ENCODE measurements at regions not wholly inside any gene's neighbourhood (a gene's known extent, or its start where the extent isn't known, plus 50 kb on each side); places are given as distances from the start of the nearest gene placed in this dataset.

- Mint-ChIP-seq H3K36me3 (no peaks in the 10 kb centered on the region), H3K27ac (no peak overlapping the region), H3K27me3 (peaks cover 2% of the 10 kb centered on the region), H3K9me3 (no peaks in the 10 kb centered on the region), H3K4me1 (no peaks in the 10 kb centered on the region), H3K4me3 (no peak overlapping the region)
- no peak for DNase-seq
Observed at GRCh38 chr18:78582181-78582709, 397.4 kb upstream of the SALL3 start.

GRCh38 chr18:78582898-78583738 lies 396.5 kb upstream of the SALL3 start:
- H3K27me3 Mint-ChIP-seq, result peaks cover 4% of the 10 kb centered on the region
- H3K9me3 Mint-ChIP-seq, result no peaks in the 10 kb centered on the region
- no peak overlapping the region for H3K4me3 Mint-ChIP-seq
- H3K4me1 Mint-ChIP-seq, result no peaks in the 10 kb centered on the region
- DNase-seq, result no peak
- H3K27ac Mint-ChIP-seq, result no peak overlapping the region
- no peaks in the 10 kb centered on the region for H3K36me3 Mint-ChIP-seq

GRCh38 chr18:78583739-78584458 lies 395.7 kb upstream of the SALL3 start:
- no peak for DNase-seq
- H3K36me3 Mint-ChIP-seq, result no peaks in the 10 kb centered on the region
- H3K4me1 Mint-ChIP-seq, result no peaks in the 10 kb centered on the region
- H3K27me3 Mint-ChIP-seq, result peaks cover 4% of the 10 kb centered on the region
- no peak overlapping the region for H3K27ac Mint-ChIP-seq
- no peaks in the 10 kb centered on the region for H3K9me3 Mint-ChIP-seq
- no peak overlapping the region for H3K4me3 Mint-ChIP-seq

DNA sequence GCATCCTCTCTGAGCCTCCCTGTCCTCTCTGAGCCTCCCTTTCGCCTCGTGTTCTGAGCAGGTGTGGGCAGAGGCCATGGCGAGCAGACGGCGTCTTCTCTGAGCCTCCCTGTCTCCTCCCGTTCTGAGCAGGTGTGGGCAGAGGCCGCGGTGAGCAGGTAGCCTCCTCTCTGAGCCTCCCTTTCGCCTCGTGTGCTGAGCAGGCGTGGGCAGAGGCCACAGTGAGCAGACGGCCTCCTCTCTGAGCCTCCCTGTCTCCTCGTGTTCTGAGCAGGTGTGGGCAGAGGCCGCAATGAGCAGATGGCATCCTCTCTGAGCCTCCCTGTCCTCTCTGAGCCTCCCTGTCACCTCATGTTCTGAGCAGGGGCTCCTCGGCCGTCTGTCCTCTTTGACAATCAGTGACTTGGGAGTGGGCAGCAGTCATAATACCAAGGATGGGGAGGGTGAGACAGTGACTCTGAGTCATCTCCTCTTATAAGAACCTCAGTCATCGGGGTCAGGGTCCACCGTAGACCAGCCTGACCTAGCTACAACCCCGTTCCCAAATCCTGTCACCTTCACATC lies 395.1 kb upstream of the SALL3 start:
- Mint-ChIP-seq H3K36me3 (no peaks in the 10 kb centered on the region), H3K4me1 (no peaks in the 10 kb centered on the region), H3K9me3 (no peaks in the 10 kb centered on the region)

DNA sequence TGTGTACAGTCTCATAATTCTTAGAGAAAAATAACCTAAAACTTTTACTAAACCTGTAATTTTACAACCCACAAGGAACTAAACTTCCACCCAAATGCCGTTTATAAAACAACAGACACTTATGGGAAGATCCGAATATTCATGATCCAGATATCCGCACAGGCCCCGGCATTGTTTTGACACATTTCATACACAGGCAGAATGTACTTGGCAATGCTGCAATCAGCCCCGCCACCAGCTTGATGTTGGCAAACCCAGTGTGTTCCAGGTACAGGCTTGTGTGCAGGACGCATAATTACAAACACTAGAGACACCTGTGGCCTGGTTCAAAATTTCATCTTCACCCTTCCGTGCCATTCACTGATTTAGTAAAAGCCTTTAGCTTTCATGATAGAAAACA lies 393.0 kb upstream of the SALL3 start:
- no peak for DNase-seq
- no peaks in the 10 kb centered on the region for H3K4me1 Mint-ChIP-seq
- peaks cover 4% of the 10 kb centered on the region for H3K27me3 Mint-ChIP-seq
- H3K36me3 Mint-ChIP-seq, result no peaks in the 10 kb centered on the region
- H3K4me3 Mint-ChIP-seq, result no peak overlapping the region
- H3K27ac Mint-ChIP-seq, result no peak overlapping the region
- no peaks in the 10 kb centered on the region for H3K9me3 Mint-ChIP-seq

More for the DNA sequence above, 395.1 kb upstream of the SALL3 start:
- DNase-seq, result no peak
- H3K4me3 Mint-ChIP-seq, result no peak overlapping the region
- H3K27me3 Mint-ChIP-seq, result peaks cover 4% of the 10 kb centered on the region
- no peak overlapping the region for H3K27ac Mint-ChIP-seq

DNA sequence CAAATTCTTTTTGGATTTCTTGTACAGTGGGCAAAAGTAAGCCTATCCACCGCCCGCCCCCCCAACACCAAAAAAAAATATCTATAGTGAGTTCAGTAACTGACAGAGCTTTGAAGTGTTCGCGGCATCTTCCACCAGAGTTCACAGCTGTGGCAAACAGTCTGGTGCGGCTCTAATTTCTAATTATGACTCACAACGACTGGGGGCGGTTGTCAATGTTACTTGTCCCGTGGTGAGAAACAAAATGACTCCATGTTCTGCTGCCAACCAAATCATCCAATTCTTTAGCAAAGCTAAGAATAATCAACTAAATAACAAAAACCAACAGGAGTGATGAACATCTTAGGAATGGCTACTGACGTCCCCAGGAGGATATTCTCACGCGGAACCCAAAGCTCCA lies 392.5 kb upstream of the SALL3 start:
- Mint-ChIP-seq H3K4me1 (no peaks in the 10 kb centered on the region), H3K36me3 (no peaks in the 10 kb centered on the region), H3K4me3 (no peak overlapping the region), H3K9me3 (peaks cover 3% of the 10 kb centered on the region), H3K27me3 (peaks cover 4% of the 10 kb centered on the region), H3K27ac (no peak overlapping the region)
- DNase-seq, result no peak

- Mint-ChIP-seq H3K36me3 (no peaks in the 10 kb centered on the region), H3K4me1 (no peaks in the 10 kb centered on the region), H3K9me3 (peaks cover 6% of the 10 kb centered on the region)
Observed at GRCh38 chr18:78587626-78588600, 391.7 kb upstream of the SALL3 start.

GRCh38 chr18:78589916-78590437 lies 389.6 kb upstream of the SALL3 start:
- no peak overlapping the region for H3K27ac Mint-ChIP-seq
- no peaks in the 10 kb centered on the region for H3K4me1 Mint-ChIP-seq
- DNase-seq, result no peak
- H3K36me3 Mint-ChIP-seq, result no peaks in the 10 kb centered on the region
- H3K27me3 Mint-ChIP-seq, result peaks cover 4% of the 10 kb centered on the region
- peaks cover 13% of the 10 kb centered on the region for H3K9me3 Mint-ChIP-seq
- H3K4me3 Mint-ChIP-seq, result no peak overlapping the region

More at GRCh38 chr18:78587626-78588600, 391.7 kb upstream of the SALL3 start:
- H3K27me3 Mint-ChIP-seq, result peaks cover 4% of the 10 kb centered on the region
- no peak overlapping the region for H3K27ac Mint-ChIP-seq
- no peak overlapping the region for H3K4me3 Mint-ChIP-seq
- DNase-seq, result no peak

DNA sequence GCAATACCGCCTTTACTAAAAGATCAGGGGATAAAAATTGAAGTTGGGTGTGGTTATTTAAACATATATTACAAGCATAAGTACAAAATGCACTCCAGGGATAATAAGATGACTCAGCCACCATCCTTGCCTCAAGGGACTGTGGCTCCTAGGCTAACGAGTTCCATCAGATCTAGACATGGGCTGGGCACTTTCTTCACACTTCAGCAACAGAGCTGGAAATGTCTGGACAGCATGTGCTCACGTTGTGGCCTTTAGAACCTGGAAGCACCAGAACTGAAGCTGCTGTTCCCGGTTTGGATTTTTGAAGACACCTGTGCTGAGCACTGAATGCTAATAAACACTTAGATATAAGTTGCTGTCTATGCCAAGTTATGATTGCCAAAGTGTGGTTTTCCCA lies 384.2 kb upstream of the SALL3 start:
- Mint-ChIP-seq H3K4me1 (no peaks in the 10 kb centered on the region), H3K27me3 (no peaks in the 10 kb centered on the region), H3K9me3 (peaks cover 13% of the 10 kb centered on the region), H3K36me3 (no peaks in the 10 kb centered on the region), H3K4me3 (no peak overlapping the region), H3K27ac (no peak overlapping the region)
- DNase-seq, result no peak

GRCh38 chr18:78595924-78596573 lies 383.6 kb upstream of the SALL3 start:
- no peaks in the 10 kb centered on the region for H3K27me3 Mint-ChIP-seq
- H3K27ac Mint-ChIP-seq, result no peak overlapping the region
- peaks cover 13% of the 10 kb centered on the region for H3K9me3 Mint-ChIP-seq
- H3K4me3 Mint-ChIP-seq, result no peak overlapping the region
- DNase-seq, result no peak
- no peaks in the 10 kb centered on the region for H3K36me3 Mint-ChIP-seq
- no peaks in the 10 kb centered on the region for H3K4me1 Mint-ChIP-seq

DNA sequence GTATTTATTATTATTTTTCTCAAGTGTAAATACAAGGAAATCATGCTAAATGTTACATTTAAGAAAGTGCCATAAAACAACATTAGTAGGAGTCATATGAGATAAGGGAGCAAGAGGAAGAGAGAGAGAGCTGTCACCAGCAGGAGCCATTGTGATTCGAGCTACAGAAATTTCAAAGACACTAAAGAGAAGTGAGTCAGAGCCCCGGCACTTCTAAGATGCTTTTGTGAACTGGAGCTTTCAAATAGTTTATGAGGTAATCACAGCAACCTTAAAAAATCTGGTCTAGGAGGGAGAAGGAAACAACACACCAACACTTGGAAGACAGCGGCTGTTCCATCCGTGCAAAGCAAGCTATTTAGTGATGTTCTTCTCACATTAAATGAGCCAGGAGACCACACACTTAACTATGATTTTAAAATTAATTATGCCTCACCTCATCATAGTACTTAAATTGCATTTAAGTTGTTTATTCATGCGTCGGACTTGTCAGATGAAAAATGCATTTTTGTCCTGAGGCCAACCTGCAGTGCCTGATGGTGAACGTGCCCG lies 382.7 kb upstream of the SALL3 start:
- Mint-ChIP-seq H3K36me3 (no peaks in the 10 kb centered on the region), H3K9me3 (peaks cover 13% of the 10 kb centered on the region), H3K4me1 (no peaks in the 10 kb centered on the region), H3K27me3 (no peaks in the 10 kb centered on the region), H3K4me3 (no peak overlapping the region), H3K27ac (no peak overlapping the region)
- DNase-seq, result no peak

DNA sequence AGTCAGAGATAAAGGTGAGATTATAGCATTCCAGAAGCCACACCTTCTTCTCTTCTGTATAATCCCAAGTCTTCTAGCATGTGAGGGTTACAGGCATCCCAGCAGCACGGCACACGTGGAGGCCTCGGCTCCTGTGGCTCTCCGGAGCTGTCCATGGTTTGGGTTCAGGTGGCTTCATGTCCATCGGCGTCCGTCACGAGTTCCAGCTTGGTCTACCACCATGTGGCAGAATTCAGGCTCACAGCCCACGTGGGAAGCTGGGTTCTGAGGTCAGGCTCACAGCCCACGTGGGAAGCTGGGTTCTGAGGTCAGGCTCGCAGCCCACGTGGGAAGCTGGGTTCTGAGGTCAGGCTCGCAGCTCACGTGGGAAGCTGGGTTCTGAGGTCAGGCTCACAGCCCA lies 378.3 kb upstream of the SALL3 start:
- Mint-ChIP-seq H3K27ac (no peak overlapping the region), H3K9me3 (peaks cover 1% of the 10 kb centered on the region), H3K27me3 (peaks cover 5% of the 10 kb centered on the region), H3K4me3 (no peak overlapping the region), H3K4me1 (no peaks in the 10 kb centered on the region), H3K36me3 (no peaks in the 10 kb centered on the region)
- DNase-seq, result no peak

GRCh38 chr18:78601923-78602322 lies 377.7 kb upstream of the SALL3 start:
- no peak overlapping the region for H3K27ac Mint-ChIP-seq
- H3K27me3 Mint-ChIP-seq, result peaks cover 5% of the 10 kb centered on the region
- H3K9me3 Mint-ChIP-seq, result peaks cover 3% of the 10 kb centered on the region
- H3K36me3 Mint-ChIP-seq, result peaks cover 2% of the 10 kb centered on the region
- no peak overlapping the region for H3K4me3 Mint-ChIP-seq
- DNase-seq, result no peak
- H3K4me1 Mint-ChIP-seq, result no peaks in the 10 kb centered on the region

DNA sequence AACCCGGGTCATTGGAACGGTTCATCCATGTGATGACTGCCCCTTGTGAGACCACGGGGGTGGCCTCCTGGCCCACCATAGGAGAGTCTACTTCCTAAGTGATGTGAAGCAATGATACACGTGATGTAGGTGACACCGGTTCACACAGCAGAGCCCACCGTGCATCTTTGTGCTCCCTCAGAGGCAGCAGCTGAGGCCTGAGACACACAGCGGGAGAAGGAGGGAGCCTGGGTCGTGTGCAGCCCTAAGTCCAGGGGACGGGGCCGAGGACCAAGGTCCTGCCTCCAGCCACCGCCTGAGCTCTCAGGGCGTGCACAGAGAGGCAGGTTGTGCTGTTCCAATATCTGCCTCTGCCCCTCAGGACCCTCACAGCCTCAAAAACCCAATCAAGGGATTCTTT lies 377.2 kb upstream of the SALL3 start:
- Mint-ChIP-seq H3K27me3 (peaks cover 5% of the 10 kb centered on the region), H3K9me3 (peaks cover 4% of the 10 kb centered on the region), H3K4me3 (no peak overlapping the region), H3K36me3 (peaks cover 2% of the 10 kb centered on the region), H3K27ac (no peak overlapping the region), H3K4me1 (no peaks in the 10 kb centered on the region)
- no peak for DNase-seq

All from activated naive CD8-positive, alpha-beta T cell treated with anti-CD3 and anti-CD28 coated beads for 36 hours (primary cell).